ENCODE measurements at regions not wholly inside any gene's neighbourhood (a gene's known extent, or its start where the extent isn't known, plus 50 kb on each side); places are given as distances from the start of the nearest gene placed in this dataset.

DNA sequence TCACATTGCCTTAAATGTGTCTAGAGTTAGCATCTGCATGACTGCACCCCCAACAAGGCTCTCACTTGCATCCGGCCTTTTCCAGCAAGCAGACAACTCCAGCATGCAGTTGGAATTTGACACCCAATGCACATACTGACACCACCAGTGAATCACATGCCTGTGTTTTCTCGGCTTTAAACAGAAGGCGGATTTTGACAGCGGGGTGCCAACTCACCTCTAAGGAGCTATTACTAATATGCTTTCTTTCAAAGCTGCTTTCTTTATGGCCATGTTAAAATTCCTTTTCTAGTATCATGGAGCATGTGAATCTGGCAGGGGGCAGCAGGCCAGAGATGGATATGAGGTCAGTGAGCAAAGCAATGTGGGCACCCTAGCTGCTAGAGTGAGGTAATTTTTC, 78.0 kb upstream of the CLNK start:
- TF ChIP-seq, protein P1, sequence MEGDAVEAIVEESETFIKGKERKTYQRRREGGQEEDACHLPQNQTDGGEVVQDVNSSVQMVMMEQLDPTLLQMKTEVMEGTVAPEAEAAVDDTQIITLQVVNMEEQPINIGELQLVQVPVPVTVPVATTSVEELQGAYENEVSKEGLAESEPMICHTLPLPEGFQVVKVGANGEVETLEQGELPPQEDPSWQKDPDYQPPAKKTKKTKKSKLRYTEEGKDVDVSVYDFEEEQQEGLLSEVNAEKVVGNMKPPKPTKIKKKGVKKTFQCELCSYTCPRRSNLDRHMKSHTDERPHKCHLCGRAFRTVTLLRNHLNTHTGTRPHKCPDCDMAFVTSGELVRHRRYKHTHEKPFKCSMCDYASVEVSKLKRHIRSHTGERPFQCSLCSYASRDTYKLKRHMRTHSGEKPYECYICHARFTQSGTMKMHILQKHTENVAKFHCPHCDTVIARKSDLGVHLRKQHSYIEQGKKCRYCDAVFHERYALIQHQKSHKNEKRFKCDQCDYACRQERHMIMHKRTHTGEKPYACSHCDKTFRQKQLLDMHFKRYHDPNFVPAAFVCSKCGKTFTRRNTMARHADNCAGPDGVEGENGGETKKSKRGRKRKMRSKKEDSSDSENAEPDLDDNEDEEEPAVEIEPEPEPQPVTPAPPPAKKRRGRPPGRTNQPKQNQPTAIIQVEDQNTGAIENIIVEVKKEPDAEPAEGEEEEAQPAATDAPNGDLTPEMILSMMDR (IDR thresholded peaks at IDR 0.05): no peak
- TF ChIP-seq POLR2A (IDR thresholded peaks at IDR 0.05) (no peak), EP300 (IDR thresholded peaks at IDR 0.05) (no peak)

Measured in tibial nerve (tissue), 4 donors.